ENCODE measurements at regions not wholly inside any gene's neighbourhood (a gene's known extent, or its start where the extent isn't known, plus 50 kb on each side); places are given as distances from the start of the nearest gene placed in this dataset.

DNA sequence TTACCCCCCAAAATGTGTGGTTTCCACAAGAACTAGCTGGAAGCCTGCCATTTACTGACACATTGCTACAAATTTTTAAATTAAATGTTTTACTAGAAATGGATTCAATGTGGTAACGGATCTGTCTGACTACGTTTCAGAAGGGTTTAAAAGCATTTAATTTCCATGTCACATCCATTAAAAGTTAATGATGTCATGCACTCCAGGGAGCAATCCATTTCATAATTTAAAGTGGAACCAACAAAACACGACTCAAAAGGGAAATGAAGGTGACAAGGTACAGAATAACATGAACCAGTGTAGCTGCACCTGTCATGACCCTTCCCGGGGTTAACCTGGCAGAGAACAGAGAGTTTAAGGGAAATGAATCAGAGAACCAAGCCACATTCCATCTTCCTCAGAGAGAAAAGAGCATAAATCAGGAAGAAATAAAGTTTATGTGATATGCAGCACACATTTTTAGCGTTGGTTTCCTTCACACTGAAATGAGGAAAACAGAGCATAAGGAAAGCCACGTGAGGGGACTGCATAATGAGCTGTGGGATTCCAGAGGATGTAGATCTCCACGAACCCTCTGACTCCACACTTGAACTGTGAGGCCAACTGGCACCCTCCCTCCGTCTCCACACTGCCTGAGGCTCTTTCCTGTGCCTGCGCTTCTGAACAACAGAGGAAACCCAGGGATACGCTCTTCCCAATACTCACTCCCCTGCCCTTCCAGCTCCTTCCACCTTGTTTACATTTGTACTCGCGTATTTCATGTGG lies 170.3 kb upstream of the AHI1 start:
- Histone ChIP-seq H3K27ac (peak overlapping the region in 1 of 5 donors; percentile 35), H3K36me3 (no peaks in the 10 kb centered on the region), H3K9me3 (peaks cover 0 to 4% (median 2%) of the 10 kb centered on the region in 4 donors), H3K27me3 (no peaks in the 10 kb centered on the region), H3K4me1 (peaks cover 0 to 9% (median 4%) of the 10 kb centered on the region in 4 donors), H3K4me3 (no peak overlapping the region)
- DNase-seq: peak in 1 of 2 donors; percentile 59
- intact Hi-C loops (cut with DNase I; ENCODE audit: low total_unique reads): no loop called here
- TF ChIP-seq POLR2AphosphoS5 (IDR thresholded peaks at IDR 0.05) (no peak), EP300 (IDR thresholded peaks at IDR 0.05) (no peak), POLR2A (IDR thresholded peaks at IDR 0.05) (no peak)
- TF ChIP-seq, protein P1, sequence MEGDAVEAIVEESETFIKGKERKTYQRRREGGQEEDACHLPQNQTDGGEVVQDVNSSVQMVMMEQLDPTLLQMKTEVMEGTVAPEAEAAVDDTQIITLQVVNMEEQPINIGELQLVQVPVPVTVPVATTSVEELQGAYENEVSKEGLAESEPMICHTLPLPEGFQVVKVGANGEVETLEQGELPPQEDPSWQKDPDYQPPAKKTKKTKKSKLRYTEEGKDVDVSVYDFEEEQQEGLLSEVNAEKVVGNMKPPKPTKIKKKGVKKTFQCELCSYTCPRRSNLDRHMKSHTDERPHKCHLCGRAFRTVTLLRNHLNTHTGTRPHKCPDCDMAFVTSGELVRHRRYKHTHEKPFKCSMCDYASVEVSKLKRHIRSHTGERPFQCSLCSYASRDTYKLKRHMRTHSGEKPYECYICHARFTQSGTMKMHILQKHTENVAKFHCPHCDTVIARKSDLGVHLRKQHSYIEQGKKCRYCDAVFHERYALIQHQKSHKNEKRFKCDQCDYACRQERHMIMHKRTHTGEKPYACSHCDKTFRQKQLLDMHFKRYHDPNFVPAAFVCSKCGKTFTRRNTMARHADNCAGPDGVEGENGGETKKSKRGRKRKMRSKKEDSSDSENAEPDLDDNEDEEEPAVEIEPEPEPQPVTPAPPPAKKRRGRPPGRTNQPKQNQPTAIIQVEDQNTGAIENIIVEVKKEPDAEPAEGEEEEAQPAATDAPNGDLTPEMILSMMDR (IDR thresholded peaks at IDR 0.05): no peak
- WGBS, 5 donors: 29 to 49% (median 41%) methylated on average over 12 of the region's 12 CpGs

DNA sequence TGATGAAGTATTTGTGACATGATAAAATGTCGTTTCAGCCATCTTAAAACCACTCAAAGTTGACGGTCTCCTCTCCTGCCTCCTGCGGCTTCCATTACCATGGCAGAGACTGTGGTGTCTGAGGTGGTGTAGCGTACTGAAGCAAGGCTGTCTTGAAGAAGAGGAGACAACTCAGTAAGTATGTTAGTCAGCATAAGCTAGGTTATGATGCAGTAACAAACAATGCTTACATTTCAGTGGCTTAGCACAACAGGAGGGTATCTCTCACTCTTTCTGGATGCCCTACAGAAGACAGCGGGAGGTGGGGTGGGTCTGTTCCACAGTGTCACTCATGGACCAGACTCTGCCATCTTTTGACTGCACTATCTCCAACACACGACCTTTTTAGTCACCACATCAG lies 174.7 kb upstream of the AHI1 start:
- Histone ChIP-seq H3K4me1 (peaks cover 0 to 9% (median 4%) of the 10 kb centered on the region in 4 donors), H3K36me3 (no peaks in the 10 kb centered on the region), H3K27ac (no peak overlapping the region), H3K4me3 (no peak overlapping the region), H3K9me3 (peaks cover 0 to 4% (median 2%) of the 10 kb centered on the region in 4 donors), H3K27me3 (no peaks in the 10 kb centered on the region)
- 93 to 97% (median 95%) methylated on average over 6 of the region's 6 CpGs for WGBS, 5 donors
- intact Hi-C loops (cut with DNase I; ENCODE audit: low total_unique reads): no loop called here
- TF ChIP-seq EP300 (IDR thresholded peaks at IDR 0.05) (no peak), POLR2AphosphoS5 (IDR thresholded peaks at IDR 0.05) (no peak), POLR2A (IDR thresholded peaks at IDR 0.05) (no peak)
- TF ChIP-seq, protein P1 (IDR thresholded peaks at IDR 0.05): no peak
- DNase-seq: no peak

DNA sequence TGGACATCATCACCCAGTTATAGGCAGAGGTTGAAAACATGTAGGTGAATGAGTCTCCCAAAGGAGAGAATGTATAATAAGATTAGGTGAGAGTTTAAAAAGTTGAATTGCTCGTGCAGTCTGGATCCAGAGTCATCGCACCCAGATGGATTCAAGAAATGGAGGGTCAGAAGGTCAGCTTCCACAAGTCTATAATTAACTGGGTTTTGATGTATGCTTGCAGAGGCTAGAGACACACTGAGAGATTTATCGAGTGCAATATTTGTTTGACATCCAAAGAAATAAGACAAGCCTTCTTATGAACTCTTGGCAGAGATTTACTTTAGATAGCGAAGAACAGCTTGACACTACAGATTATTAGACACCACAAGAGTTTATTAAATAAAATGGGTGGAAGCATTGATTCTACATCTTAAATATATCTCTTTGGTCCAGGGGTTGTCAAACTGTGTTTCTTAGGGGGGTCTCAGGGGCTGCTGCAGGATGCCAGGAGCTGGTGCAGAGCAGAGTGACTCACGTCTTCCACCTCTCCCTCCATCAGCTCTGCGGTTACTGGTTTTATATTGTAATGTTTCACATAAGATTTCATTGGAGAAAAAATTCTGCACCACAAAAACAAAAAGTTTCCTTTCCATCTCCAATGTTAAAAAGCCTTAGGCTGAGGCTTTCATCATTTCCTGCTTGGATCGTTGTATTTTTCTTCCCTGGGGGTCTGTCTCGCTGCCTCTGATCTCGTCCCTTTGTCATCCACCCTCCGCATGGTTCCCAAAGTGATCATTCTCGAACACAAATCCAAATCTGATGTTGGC lies 176.2 kb upstream of the AHI1 start:
- intact Hi-C loops (cut with DNase I; ENCODE audit: low total_unique reads): no loop called here
- DNase-seq: no peak
- TF ChIP-seq EP300 (IDR thresholded peaks at IDR 0.05) (no peak), POLR2AphosphoS5 (IDR thresholded peaks at IDR 0.05) (no peak), POLR2A (IDR thresholded peaks at IDR 0.05) (no peak)
- TF ChIP-seq, protein P1 (IDR thresholded peaks at IDR 0.05): no peak
- Histone ChIP-seq H3K27ac (no peak overlapping the region), H3K27me3 (no peaks in the 10 kb centered on the region), H3K9me3 (peaks cover 0 to 4% (median 2%) of the 10 kb centered on the region in 4 donors), H3K4me3 (no peak overlapping the region), H3K36me3 (no peaks in the 10 kb centered on the region), H3K4me1 (no peaks in the 10 kb centered on the region)
- 82 to 85% (median 83%) methylated on average over 11 of the region's 11 CpGs for WGBS, 5 donors

DNA sequence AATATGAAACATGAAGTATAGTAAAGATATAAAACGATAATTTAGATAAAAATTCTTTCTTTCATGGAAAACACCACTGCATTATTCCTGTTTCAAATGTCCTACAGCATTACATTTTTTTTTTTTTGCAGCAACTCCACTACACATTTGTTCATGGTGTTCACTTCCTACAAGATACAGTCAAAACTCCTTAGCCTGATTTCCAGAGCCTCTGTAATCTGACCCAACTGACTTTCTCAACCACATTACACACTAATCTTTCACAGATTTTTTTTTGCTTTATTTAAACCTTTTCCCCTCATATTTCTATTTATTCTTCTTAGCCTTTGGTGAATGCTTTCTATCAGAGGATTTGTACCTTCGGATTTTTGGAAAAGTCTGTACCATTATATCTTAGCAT lies 176.5 kb upstream of the PDE7B start:
- no peak for DNase-seq
- peaks cover 0 to 4% (median 2%) of the 10 kb centered on the region in 4 donors for H3K9me3 ChIP-seq
- no peaks in the 10 kb centered on the region for H3K27me3 ChIP-seq
- H3K36me3 ChIP-seq: no peaks in the 10 kb centered on the region
- no peaks in the 10 kb centered on the region for H3K4me1 ChIP-seq
- WGBS, 5 donors: 68 to 82% (median 75%) methylated on average over 2 of the region's 2 CpGs
- TF ChIP-seq EP300 (IDR thresholded peaks at IDR 0.05) (no peak), POLR2A (IDR thresholded peaks at IDR 0.05) (no peak), POLR2AphosphoS5 (IDR thresholded peaks at IDR 0.05) (no peak)
- TF ChIP-seq, protein P1 (IDR thresholded peaks at IDR 0.05): no peak
- intact Hi-C loops (cut with DNase I; ENCODE audit: low total_unique reads): no loop called here
- H3K27ac ChIP-seq: no peak overlapping the region
- H3K4me3 ChIP-seq: no peak overlapping the region
